NT2/D1 (cell line): ENCODE measurements at regions not wholly inside any gene's neighbourhood (a gene's known extent, or its start where the extent isn't known, plus 50 kb on each side); places are given as distances from the start of the nearest gene placed in this dataset.
"Not testable (repeated sequence)": the region's sequence is repeated elsewhere in the genome, so short reads cannot be mapped to it uniquely, and the experiment has no call there.

ENCODE experiments used
- DNase-seq: peaks from one replicate; pipeline ENCODE4 v3.0.0-alpha.2; 2011; ENCODE audit warnings: low read depth, low spot score
- H3K27me3 ChIP-seq: 2 replicates; pipeline ENCODE4 v1.6.0; 2011; ENCODE audit warnings: mild to moderate bottlenecking; ENCODE audit not compliant: insufficient read length, insufficient read depth
- H3K36me3 ChIP-seq: 2 replicates; pipeline ENCODE4 v1.6.1; 2011; ENCODE audit warnings: mild to moderate bottlenecking, low read length, mixed read lengths; ENCODE audit not compliant: insufficient read depth, insufficient read length
- H3K4me1 ChIP-seq: 2 replicates; pipeline ENCODE4 v1.5.1; 2011; ENCODE audit not compliant: insufficient read depth, insufficient read length
- H3K4me3 ChIP-seq: 2 replicates; pipeline ENCODE4 v1.5.1; 2011; ENCODE audit warnings: low read depth; ENCODE audit not compliant: insufficient read length
- H3K9ac ChIP-seq: 2 replicates; pipeline ENCODE4 v1.6.0; 2011; ENCODE audit warnings: low read depth; ENCODE audit not compliant: insufficient read length
- H3K9me3 ChIP-seq: 2 replicates; pipeline ENCODE4 v1.5.1; 2011; ENCODE audit warnings: mild to moderate bottlenecking, low read length; ENCODE audit not compliant: insufficient read depth
- SUZ12 ChIP-seq: IDR thresholded peaks from 2 replicates; pipeline ENCODE4 v1.6.1; 2011; ENCODE audit not compliant: insufficient read length, insufficient read depth; ENCODE audit errors: extremely low read depth
- YY1 ChIP-seq: IDR thresholded peaks from 2 replicates; pipeline ENCODE4 v1.6.1; 2011; ENCODE audit not compliant: insufficient read length, insufficient read depth
- ZNF274 ChIP-seq: IDR thresholded peaks from 2 replicates; pipeline ENCODE4 v1.6.1; 2011; ENCODE audit warnings: mild to moderate bottlenecking, low read depth, low read length

DNA sequence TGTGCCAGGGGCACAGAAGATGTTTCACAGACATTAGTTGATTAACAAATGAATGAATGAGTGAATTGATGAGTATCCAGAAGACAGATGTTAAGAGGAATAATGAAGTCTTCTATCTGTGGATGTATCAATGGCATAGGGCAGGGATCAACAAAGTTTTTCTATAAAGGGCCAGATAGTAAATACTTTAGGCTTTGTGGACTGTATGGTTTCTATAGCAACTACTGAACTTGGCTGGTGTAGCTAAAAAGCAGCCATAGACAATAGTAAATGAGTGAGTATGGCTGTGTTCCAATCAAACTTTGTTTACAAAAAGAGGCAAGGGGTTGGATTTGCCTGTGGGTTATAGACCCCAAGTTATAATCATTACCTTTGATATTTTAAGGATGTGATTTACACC, 144.0 kb downstream of the PRL start:
- TF ChIP-seq SUZ12 = no peak
- TF ChIP-seq YY1 = no peak
- TF ChIP-seq ZNF274 = no peak
- H3K9me3 ChIP-seq = no peaks in the 10 kb centered on the region
- H3K9ac ChIP-seq = no peak overlapping the region
- H3K36me3 ChIP-seq = no peaks in the 10 kb centered on the region
- H3K4me1 ChIP-seq = no peaks in the 10 kb centered on the region
- no peak for DNase-seq
- no peak overlapping the region for H3K4me3 ChIP-seq
- H3K27me3 ChIP-seq = no peaks in the 10 kb centered on the region

DNA sequence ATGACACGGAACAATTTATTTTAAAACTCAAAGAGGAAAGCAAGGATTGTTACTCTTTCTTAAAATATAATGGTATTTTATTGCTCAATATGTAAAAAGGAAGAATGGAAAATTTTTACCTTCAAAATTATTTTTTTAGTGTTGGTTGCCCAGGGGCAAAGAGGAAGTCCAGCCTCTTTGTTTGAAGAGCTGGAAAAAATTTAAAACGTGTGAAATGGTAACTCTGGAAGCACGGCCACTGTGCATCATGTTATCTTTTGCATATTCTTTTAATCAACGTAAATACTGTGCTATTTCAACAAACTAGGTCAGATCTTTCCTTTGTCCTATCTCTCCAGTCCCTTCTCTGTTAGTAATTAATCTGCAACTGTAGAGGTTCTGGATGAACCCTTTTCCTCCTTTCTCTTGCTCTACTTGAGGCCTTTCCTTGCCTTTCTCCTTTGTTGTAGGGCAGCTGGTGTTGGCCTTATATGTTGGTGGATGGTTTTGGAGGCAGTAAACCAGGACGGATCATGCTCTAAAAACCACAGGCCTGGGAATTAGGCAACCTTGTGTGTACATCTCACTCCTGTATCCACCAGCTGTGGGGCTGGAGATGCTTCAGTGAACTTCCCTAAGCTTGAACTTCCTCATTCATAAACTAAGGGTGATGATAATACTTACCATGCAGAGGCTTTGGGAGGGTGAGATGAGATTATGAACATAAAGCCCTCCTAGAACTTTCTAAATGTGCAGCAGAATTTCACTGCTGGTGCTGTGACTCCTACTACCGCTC, 143.3 kb downstream of the PRL start:
- H3K4me1 ChIP-seq = no peaks in the 10 kb centered on the region
- no peak for TF ChIP-seq ZNF274
- TF ChIP-seq SUZ12 = no peak
- no peak for TF ChIP-seq YY1
- no peak for DNase-seq

DNA sequence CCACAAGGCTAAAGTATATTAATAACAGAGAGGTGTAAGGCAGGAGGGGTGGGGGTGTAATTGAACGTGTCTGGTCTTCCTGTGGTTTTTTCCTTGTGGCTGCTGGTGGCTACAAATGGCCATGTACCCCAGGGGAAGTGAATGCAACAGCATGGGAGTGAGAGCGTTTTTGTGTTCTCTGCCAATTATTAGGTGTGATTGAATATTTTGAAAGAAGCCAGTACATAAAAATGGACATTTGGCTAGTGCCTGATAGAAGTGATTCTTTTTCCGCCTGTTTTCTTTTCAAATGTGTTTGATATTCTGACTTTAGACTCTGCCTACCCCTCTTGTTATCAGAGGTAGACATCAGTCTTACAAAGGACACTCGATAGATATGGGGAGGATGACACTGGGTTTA, 141.3 kb downstream of the PRL start:
- TF ChIP-seq YY1 (no peak), ZNF274 (no peak), SUZ12 (no peak)
- Histone ChIP-seq H3K36me3 (no peaks in the 10 kb centered on the region), H3K4me1 (no peaks in the 10 kb centered on the region), H3K9ac (no peak overlapping the region), H3K4me3 (no peak overlapping the region), H3K9me3 (no peaks in the 10 kb centered on the region), H3K27me3 (no peaks in the 10 kb centered on the region)
- DNase-seq = no peak

More for the DNA sequence above, 143.3 kb downstream of the PRL start:
- Histone ChIP-seq H3K36me3 (no peaks in the 10 kb centered on the region), H3K9me3 (no peaks in the 10 kb centered on the region), H3K27me3 (no peaks in the 10 kb centered on the region), H3K9ac (no peak overlapping the region), H3K4me3 (no peak overlapping the region)

DNA sequence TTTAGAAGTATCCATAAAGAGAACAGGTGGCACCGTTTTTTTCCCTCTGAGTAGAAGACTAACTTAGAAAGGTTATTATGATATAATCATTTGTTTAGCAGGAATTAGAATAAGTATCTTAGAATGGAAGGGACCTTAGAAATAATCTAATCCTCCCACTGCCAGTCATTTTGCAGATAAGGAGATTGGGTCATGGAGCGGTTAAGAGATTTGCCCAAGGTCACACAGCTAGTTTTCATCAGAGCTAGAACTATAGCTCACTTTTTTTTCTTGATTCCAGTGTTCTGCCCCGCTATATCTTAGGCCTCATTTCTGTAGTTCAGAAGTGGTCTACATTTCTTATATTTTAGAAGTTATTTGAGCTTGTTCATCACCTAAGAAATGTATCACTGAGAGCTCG, 139.6 kb downstream of the PRL start:
- no peaks in the 10 kb centered on the region for H3K4me1 ChIP-seq
- no peak for TF ChIP-seq YY1
- no peak for TF ChIP-seq ZNF274
- no peak for TF ChIP-seq SUZ12
- no peaks in the 10 kb centered on the region for H3K9me3 ChIP-seq
- no peak overlapping the region for H3K9ac ChIP-seq
- no peaks in the 10 kb centered on the region for H3K36me3 ChIP-seq
- DNase-seq = no peak
- no peaks in the 10 kb centered on the region for H3K27me3 ChIP-seq
- no peak overlapping the region for H3K4me3 ChIP-seq

DNA sequence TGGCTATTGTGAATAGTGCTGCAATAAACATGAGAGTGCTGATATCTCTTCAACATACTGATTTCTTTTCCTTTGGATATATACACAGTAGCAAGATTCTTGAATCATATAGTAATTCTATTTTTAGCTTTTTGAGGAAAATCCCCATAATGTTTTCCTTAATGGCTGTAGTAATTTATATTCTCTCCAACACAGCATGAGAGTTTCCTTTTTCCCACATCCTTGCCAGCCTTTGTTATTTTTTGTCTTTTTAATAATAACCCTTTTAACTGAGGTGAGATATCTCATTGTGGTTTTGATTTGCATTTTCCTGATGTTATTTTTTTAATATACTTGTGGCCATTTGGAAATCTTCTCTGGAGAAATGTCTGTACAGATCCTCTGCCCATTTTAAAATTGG, 132.6 kb downstream of the PRL start:
- Histone ChIP-seq H3K27me3 (no peaks in the 10 kb centered on the region), H3K36me3 (no peaks in the 10 kb centered on the region), H3K9ac (no peak overlapping the region), H3K9me3 (no peaks in the 10 kb centered on the region), H3K4me3 (no peak overlapping the region), H3K4me1 (no peaks in the 10 kb centered on the region)
- DNase-seq = no peak
- TF ChIP-seq SUZ12 (no peak), ZNF274 (no peak), YY1 (no peak)

DNA sequence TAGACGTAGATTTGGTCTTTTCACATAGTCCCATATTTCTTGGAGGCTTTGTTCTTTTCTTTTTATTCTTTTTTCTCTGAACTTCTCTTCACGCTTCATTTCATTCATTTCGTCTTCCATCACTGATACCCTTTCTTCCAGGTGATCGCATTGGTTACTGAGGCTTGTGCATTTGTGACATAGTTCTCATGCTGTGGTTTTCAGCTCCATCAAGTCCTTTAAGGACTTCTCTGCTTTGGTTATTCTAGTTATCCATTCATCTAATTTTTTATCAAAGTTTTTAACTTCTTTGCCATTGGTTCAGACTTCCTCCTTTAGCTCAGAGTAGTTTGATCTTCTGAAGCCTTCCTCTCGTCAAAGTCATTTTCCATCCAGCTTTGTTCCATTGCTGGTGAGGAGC, 125.8 kb downstream of the PRL start:
- not testable (repeated sequence) for H3K27me3 ChIP-seq, DNase-seq, H3K36me3 ChIP-seq, H3K9ac ChIP-seq, H3K4me1 ChIP-seq, H3K4me3 ChIP-seq
- peaks cover 28% of the 10 kb centered on the region; the same call in 1 of the 2 replicates for H3K9me3 ChIP-seq

DNA sequence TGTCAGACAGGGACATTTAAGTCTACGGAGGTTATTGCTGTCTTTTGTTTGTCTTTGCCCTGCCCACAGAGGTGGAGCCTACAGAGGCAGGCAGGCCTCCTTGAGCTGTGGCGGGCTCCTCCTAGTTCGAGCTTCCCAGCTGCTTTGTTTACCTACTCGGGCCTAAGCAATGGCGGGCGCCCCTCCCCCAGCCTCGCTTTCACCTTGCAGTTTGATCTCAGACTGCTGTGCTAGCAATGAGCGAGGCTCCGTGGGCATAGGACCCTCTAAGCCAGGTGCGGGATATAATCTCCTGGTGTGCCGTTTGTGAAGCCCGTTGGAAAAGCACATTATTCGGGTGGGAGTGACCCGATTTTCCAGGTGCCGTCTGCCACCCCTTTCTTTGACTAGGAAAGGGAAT, 125.0 kb downstream of the PRL start:
- not testable (repeated sequence) for H3K9ac ChIP-seq, H3K4me1 ChIP-seq, H3K4me3 ChIP-seq, H3K36me3 ChIP-seq, DNase-seq, H3K27me3 ChIP-seq
- H3K9me3 ChIP-seq = peaks cover 28% of the 10 kb centered on the region; the same call in 1 of the 2 replicates

DNA sequence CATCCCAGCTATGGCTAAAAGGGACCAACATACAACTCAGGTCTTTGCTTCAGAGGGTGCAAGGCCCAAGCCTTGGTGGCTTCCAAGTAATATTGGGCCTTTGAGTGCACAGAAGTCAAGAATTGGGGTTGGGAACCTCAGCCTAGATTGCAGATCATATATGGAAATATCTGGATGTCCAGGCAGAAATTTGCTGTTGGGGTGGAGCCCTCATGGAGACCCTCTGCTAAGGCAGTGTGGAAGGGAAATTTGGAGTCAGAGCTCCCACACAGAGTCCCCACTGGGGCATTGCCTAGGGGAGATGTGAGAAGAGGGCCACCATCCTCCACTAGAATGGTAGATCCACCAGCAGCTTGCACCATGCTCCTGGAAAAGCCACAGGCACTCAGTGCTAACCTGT, 123.5 kb downstream of the PRL start:
- Histone ChIP-seq H3K27me3 (no peaks in the 10 kb centered on the region), H3K9ac (no peak overlapping the region), H3K36me3 (no peaks in the 10 kb centered on the region), H3K4me3 (no peak overlapping the region), H3K9me3 (peaks cover 28% of the 10 kb centered on the region; the same call in 1 of the 2 replicates), H3K4me1 (no peaks in the 10 kb centered on the region)
- TF ChIP-seq YY1 = no peak
- no peak for TF ChIP-seq ZNF274
- TF ChIP-seq SUZ12 = no peak
- no peak for DNase-seq

DNA sequence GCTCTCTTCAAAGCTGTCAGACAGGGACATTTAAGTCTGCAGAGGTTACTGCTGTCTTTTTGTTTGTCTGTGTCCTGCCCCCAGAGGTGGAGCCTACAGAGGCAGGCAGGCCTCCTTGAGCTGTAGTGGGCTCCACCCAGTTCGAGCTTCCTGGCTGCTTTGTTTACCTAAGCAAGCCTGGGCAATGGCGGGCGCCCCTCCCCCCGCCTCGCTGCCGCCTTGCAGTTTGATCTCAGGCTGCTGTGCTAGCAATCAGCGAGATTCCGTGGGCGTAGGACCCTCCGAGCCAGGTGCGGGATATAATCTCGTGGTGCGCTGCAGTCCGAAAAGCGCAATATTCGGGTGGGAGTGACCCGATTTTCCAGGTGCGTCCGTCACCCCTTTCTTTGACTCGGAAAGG, 116.6 kb downstream of the PRL start:
- H3K9me3 ChIP-seq = peaks cover 12% of the 10 kb centered on the region; the same call in 1 of the 2 replicates
- H3K27me3 ChIP-seq, H3K9ac ChIP-seq, H3K4me1 ChIP-seq, H3K4me3 ChIP-seq, DNase-seq, H3K36me3 ChIP-seq: not testable (repeated sequence)
